Head of caudate nucleus (tissue), 42 donors: ENCODE measurements at regions not wholly inside any gene's neighbourhood (a gene's known extent, or its start where the extent isn't known, plus 50 kb on each side); places are given as distances from the start of the nearest gene placed in this dataset.
"Not testable (repeated sequence)": the region's sequence is repeated elsewhere in the genome, so short reads cannot be mapped to it uniquely, and the experiment has no call there.

ENCODE experiments used
- DNase-seq, 42 donors: peaks; one replicate each; pipeline versions ENCODE4 v3.0.0 to v3.0.0-alpha.2; 2020 to 2021; ENCODE audit warnings: mixed read lengths in 7 of 42
- intact Hi-C: fragments of 100-400 bp; cut with DNase I; formaldehyde crosslinking; loops from one replicate; pipeline ENCODE4 v1.15.0; 2022

DNA sequence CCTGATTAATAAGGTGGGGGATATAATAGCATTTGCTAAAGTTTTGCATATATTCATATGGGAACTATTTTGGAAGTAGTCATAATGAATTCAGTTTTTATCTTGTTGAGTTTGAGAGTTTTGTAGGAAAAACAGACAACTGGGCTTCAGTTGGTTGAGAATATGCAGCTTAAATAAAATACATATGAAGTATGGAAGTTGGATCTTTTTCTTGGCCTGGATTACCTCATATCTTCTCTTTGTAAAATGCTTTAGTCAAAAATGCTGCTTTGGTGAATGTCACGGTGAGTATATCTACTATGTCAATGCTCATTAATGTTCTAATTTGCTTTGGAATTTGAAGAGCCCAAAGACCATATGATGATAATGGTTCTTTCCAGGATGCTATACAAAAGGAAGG lies 552.2 kb upstream of the LMO3 start:
- DNase-seq = no peak
- intact Hi-C loops = no loop called here

DNA sequence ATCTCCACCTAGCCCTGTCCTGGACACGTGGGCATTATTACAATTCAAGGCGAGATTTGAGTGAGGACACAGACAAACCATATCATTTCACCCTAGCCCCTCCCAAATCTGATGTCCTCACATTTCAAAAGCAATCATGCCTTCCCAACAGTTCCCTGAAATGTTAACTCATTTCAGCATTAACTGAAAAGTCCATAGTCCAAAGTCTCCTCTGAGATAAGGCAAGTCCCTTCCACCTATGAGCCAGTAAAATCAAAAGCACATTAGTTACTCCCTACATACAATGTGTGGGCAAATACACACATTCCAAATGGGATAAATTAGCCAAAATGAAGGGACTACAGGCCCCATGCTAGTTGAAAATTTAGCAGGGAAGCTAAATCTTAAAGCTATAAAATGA lies 546.0 kb upstream of the LMO3 start:
- intact Hi-C loops = no loop called here
- DNase-seq = no peak

DNA sequence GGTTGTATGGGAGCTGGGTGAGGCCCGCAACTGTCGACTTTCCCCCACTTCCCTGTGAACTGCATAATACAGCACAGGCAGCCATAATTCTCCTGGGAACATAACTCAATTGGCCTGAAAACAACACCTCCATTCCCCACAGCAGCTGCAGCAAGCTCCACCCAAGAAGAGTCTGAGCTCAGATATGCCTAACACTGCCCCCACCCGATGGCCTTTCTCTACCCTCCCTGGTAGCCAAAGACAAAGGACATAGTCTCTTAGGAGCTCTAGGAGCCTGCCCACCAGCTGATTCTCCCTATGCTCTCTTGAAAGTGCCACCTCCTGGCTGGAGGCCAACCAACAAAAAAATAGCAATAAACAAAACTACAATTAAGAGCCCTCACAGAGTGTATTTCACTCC lies 542.7 kb upstream of the LMO3 start:
- DNase-seq = no peak
- intact Hi-C loops = no loop called here

DNA sequence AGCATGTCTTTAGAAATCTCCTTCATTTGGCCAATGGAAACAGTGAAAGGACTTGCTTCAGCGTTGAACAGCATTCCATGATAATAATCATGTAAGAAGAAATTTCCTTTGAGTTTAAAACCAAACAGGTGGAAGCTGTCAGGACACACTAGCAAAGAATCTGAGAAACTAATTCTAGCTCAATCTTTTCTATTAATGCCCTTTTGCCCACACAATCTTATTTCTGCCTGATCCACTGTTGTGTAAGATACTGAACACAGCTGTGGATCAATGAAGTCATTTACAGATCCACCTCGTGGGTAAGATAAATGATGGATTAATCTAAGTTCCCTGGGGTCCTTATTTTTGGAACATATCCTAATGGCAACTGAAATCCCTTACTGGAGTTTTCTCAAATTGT lies 536.9 kb upstream of the LMO3 start:
- intact Hi-C loops = no loop called here
- DNase-seq = no peak

DNA sequence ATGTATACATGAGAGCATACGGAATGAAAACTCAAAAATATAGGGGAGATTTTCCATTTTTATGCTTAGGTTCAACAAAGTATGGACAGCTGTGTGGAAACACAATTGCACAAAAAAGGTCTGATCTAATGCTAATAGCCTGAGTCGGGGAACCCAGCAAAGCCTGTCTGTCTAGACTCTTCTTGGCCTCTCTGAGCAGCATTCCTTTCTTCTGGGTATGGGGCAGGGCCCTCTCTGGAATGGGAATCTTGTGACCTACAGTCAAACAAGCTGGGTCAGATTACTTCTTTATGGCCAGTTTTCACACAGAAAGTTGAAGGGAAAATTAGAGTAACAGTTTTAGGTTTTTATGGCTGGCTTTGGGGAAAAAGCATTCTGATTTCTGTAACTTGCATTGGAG lies 534.0 kb upstream of the LMO3 start:
- no peak for DNase-seq
- intact Hi-C loops = no loop called here

DNA sequence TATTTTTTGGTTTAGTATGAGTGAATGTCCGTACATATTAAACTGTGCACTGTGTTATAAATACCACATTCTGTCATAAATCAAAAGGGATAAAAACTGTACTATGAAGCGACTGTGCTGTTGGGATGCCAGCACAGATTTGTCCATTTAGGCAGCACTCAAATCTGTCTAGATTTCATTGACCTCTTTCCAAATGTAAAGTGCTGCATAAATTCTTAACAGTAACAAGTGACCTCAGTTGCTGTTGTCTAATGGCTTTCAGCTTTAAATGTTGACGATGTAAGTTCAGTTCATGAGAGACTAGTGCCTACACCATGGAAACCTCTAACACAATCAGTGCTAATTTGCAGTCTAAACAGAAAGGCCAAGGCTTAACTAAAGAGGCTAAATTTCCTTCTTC lies 531.4 kb upstream of the LMO3 start:
- no peak for DNase-seq
- intact Hi-C loops = no loop called here

DNA sequence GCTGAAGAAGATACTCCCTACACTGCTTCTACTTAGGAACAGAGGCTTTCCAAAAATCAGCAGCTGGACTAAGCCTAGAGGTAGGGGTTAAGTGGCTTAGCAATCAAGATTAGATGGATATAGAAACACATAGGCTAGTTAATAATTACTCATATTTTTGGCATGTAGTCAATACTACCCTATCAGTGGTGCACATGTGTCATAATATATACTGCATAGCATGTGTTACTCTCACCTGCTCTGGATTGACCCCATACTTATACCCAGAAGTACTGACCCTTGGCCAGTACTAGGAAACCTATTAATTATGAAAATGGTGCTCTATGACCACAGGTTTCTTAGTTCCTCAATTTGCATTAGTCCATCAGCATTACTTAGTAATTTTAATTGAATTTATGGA lies 528.4 kb upstream of the LMO3 start:
- DNase-seq = no peak
- intact Hi-C loops = no loop called here

DNA sequence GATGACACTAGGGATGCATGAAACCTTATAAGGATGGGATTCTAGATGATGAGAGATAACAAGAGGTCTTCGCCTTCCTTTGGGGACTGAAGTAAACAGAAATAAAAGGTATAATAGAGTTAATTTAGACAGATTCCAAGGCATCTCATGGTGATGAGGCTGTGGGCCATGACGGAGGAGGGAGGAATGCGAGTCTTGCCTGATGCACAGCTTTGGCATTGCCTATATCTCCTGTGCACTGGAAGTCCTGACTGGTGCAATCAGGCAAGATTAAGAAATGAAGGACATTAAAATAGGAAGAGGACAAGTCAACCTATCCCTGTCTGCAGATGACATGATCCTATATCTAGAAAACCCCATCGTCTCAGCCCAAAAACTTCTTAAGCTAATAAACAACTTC lies 526.4 kb upstream of the LMO3 start:
- intact Hi-C loops = no loop called here
- no peak for DNase-seq

DNA sequence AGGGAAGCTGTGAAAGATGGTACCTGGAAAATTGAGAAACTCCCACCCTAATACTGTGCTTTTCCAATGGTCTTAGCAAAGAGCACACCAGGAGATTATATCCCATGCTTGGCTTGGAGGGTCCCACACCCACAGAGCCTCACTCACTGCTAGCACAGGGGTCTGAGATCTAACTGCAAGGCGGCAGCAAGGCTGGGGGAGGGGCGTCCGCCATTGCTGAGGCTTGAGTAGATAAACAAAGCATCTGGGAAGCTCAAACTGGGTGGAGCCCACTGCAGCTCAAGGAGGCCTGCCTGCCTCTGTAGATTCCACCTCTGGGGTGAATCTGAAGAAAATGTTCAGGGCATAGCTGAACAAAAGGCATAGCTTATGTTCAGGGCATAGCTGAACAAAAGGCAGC lies 510.6 kb upstream of the LMO3 start:
- DNase-seq, intact Hi-C loops: not testable (repeated sequence)

DNA sequence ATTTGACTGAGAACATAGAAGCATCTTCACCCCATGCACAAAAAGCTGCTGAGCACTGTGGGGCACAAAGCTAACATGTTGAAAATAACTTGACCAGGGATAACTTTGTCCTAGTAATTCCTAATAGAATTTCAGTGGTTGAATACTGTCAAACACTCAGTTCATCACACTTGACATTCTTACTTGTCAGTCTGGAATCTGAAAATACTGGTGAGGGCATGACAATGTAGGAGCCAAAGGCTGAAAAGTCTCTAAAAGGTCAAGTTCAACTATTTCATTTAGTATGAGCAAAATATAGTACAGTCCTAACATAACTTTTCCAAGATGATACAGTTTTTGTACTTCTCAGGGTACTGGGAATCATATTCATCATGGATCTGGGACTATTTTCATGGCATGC lies 504.4 kb upstream of the LMO3 start:
- DNase-seq = no peak
- intact Hi-C loops = no loop called here

DNA sequence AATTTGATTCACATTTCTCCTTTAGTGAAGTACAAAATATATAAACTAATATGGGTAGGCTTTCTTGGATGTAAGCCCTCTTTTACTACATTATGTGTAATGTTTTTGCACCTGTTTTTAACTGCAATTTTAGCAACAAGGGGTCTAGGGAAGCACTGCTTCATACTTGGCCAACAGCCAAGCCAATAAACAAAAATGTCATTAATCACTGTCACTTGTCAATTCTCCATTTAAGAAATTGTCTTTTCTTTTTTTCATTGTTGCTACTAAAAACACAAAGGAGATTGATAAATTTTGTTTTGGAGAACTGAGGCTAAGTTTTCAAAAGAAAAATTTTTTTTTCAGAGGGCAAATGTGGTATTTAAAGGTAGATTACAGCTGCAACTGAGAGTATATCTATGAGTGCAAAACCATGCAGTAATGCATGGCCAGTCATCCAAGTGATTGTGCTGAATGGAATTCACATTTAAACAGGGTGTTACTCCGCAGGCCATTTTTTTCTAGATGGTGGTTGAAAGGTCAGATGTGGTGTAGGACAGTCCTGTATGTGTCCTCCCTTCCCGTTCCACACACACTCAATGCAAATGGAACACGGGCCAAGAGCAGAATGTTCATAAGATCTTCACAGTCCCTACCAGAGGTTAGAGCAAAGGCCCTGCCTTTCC lies 503.0 kb upstream of the LMO3 start:
- intact Hi-C loops = no loop called here
- no peak for DNase-seq

DNA sequence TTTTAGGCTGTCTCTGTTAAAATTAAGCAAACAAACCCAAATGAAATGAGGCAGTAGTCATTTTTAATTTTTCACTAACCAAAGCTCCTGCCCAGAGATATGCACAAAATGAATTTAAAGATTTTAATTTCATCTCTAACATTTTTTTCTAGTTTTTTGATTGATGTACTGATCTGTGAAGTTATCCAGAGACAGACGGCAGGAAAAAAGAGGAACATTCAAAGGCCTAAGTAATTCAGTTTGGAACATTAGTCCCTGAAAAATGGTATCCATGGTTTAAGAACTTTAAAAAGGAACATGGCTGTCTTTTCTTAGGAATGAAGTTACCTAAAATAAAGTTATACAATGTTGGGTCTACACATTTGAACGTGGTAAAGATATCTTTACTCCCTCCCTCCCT lies 498.8 kb upstream of the LMO3 start:
- intact Hi-C loops = no loop called here

DNA sequence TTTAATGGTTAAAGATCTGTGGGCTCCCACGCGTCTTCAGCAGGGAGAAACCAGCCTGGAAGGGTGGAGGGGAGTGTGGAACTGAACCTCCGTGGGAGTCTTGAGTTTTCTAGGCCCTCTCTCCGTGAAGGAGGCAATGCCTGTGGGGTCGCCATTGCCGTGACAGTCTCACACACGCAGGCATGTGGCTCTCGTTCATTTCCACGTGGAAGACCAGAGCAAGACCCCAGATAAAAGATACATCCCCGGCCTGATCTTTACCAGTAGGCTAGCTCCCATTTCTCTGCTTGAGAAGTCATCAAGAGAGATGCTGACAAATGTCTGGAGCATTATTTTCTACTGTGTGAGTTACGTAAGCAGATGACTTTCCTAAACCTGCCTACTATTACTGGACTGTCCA lies 491.7 kb upstream of the LMO3 start:
- intact Hi-C loops = no loop called here
- DNase-seq = peak in 1 of 42 donors; percentile 3

More for the DNA sequence above, 498.8 kb upstream of the LMO3 start:
- no peak for DNase-seq

DNA sequence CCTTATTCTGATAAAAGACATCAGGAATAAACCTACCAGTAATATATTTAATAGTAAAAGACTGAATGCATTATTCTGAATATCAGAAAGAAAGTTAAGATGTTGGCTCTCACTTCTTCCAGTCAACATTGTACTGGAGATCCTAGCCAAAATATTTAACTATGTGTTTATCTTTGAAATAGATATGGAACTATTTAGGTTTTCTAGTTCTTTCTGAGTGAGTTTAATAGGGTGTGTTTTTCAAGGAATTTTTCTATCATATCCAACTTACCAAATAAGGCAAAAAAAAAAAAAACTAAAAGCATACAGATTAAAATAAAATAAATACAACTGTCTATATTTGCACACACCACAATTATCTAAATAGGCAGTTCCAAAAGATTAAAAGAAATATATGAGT lies 478.9 kb upstream of the LMO3 start:
- intact Hi-C loops = no loop called here
- no peak for DNase-seq

DNA sequence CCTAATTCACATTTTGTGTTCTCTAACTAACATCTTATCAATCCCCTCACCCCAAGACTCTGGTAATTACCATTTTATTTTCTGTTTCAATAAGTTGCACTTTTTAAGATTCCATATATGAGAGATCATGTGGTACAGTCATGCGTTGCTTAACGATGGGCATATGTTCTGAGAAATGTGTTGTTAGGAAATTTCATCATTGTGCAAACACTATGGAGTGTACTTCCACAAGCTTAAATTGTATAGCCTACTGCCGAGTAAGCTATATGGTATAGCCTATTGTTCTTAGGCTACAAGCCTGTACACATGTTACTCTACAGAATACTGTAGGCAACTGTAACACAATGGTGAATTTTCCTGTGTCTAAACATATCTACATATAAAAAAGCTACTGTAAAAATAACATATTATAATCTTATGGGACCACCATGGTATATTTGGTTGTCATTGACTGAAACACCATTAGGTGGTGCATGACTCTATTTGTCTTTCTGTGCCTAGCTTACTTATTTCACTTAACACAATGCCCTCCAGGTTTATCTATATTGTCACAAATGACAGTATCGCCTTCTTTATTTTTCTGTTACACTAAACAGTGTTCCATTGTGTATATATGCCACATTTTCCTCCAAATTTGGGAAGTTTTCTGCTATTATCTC lies 473.4 kb upstream of the LMO3 start:
- intact Hi-C loops = no loop called here
- DNase-seq = no peak

DNA sequence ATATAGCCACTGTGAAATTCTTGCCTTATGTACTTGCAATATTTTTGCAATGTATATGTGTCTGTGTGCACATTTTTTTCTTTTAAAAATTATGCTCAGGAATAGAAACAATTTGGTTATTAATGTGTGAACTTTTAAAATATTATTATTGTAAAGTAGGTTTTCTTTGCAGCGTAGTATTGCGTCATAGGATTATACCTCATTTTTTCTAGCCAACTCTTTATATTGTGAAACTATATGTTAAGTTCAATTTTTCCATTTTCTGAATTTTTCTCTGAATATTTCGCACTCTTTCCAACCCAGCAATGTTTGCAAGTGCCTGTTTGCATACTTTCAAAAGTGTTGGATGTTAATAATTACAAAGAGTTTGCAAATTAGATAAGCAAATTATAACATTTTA lies 471.6 kb upstream of the LMO3 start:
- intact Hi-C loops = no loop called here
- no peak for DNase-seq

DNA sequence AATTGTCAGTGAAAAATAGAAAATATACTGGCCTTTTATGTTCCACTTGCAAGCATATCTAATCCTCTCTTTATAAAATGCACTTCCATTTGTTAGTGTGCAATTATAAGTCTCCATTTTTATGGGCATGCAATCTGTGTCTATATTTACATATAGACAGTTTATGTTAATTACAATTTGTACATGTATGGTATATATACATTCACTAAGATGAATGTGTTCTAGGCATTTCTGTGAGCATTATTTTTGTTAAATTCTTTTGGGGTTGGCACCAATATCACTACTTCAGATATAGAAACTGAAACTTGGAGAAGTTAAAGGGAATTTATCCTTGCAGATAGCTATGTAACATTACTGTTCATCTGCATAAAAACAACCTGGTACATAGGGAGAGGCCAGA lies 470.8 kb upstream of the LMO3 start:
- no peak for DNase-seq
- intact Hi-C loops = no loop called here

DNA sequence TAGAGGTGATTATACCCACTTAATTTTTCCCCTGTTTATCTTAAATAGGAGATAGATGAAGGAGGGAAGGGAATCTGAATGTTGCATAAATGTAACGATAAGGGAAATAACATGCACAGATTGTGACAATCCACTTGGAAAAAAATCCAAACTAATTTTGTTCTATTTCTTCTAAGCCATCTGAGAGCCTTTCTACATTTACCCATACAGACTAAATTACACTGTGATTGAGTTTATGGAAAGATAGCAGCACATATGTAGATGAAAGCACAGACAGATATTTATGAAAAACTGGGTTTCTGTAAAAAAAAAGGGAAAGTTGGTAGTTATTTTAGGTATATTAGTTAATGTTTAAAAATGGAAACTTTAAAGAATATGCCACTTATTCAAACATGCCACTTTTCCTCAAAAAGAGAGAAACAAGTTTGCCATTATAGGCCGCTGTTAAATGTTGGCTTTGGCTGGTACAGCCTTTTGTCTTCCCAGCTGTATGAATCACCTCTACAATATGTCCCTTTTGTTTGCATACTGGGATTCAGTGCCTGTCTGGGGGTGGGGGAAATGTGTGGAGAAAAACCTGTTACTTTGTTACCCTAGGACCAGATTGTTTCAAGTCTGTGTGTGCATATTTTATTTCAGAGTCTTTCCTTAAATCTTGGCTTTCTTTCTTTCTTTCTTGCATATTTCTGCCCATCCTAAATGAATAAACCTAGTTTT lies 470.2 kb upstream of the LMO3 start:
- intact Hi-C loops = no loop called here
- DNase-seq = peak in 1 of 42 donors; percentile 2

DNA sequence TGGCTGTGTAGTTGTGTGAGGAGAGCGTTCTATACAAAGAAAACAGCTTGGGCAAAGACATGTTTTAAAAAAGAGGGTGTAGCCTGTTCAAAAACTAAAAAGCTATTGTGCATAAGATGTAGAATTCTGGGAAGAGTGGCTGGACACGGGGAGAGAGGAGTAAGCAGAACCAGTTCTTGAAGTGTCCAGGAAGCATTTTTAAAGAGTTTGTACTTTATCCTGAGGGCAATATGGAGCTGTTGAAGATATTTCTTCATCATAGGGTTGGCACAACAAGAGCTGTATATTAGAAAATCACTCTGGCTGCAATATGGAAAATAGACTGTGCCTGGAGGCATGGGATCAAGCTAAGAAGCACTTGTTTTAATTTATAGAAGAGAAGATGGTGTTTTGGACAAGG lies 458.9 kb upstream of the LMO3 start:
- intact Hi-C loops = no loop called here
- no peak for DNase-seq

DNA sequence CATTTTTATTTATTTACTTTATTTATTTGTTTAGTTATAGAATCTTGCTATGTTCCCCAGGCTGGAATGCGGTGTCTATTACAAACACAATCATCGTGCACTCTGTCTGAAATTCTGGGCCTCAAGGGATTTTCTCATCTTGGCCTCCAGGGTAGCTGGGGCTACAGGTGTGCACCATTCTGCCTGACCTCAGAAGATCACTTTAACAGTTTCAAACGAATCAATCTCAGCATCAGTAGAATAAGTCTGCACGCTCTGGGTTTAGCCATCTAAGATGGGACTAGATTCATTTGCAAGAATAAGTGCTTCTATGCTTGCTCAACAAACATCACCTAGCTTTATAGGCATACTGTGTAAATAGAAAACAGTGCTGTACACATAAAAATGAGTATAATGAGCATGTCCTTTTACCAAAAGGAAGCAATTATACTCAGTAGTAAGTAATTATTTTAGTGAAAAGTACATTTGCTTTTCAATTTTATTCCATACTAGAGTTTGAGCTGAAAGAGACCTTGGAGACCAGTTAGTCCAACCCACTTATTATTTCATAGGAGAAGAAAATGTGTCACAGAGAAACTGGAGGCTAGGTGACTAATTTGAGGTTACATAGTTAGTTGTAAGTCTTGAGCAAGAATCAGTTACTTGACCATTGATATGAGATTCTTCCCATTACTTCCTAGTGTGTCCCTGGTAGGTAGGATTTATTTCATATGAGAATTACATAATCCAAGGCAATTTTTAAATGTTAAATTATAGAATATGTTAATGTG lies 456.5 kb upstream of the LMO3 start:
- DNase-seq = no peak
- intact Hi-C loops = no loop called here
